ENCODE measurements at regions not wholly inside any gene's neighbourhood (a gene's known extent, or its start where the extent isn't known, plus 50 kb on each side); places are given as distances from the start of the nearest gene placed in this dataset.

DNA sequence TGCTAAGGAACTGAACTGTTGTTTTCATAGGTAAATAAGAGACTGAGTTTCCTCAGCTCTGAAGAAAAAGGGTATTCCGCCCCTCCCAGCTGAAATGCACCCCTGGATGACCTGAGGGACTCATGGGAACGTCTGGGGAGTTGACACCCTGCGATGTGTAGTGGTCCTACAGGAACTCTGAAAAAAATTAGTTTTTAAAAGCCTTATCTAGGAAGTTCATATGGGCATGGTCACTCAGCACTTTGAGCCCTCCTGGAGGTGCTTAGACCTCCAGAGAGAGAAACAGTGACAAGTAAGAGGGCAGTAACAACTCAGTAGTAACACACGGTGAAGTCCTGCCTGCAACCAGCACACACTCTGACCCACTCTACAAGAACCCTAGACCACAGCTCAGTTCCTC is 91.2 kb upstream of the CNOT2 start:
- no peaks in the 10 kb centered on the region for H3K36me3 ChIP-seq
- no peaks in the 10 kb centered on the region for H3K4me1 ChIP-seq (replicated peaks)
- no peak for DNase-seq (ENCODE audit: low read depth in 1 of 2, low spot score in 2 of 2)
- no peak overlapping the region for H3K27ac ChIP-seq
- H3K27me3 ChIP-seq (replicated peaks), result no peaks in the 10 kb centered on the region
- no peak overlapping the region for H3K4me3 ChIP-seq
- H3K9me3 ChIP-seq (replicated peaks), result no peaks in the 10 kb centered on the region; the same call in 1 of the 2 replicates

GRCh38 chr12:70154087-70154638 is 89.1 kb upstream of the CNOT2 start:
- Histone ChIP-seq H3K27me3 (replicated peaks) (no peaks in the 10 kb centered on the region), H3K27ac (no peak overlapping the region), H3K4me3 (no peak overlapping the region), H3K36me3 (no peaks in the 10 kb centered on the region), H3K9me3 (replicated peaks) (no peaks in the 10 kb centered on the region; the same call in 1 of the 2 replicates), H3K4me1 (replicated peaks) (no peaks in the 10 kb centered on the region)
- no peak for DNase-seq (ENCODE audit: low read depth in 1 of 2, low spot score in 2 of 2)

- Histone ChIP-seq H3K36me3 (no peaks in the 10 kb centered on the region), H3K9me3 (replicated peaks) (no peaks in the 10 kb centered on the region; the same call in 1 of the 2 replicates), H3K4me1 (replicated peaks) (no peaks in the 10 kb centered on the region), H3K27ac (no peak overlapping the region), H3K27me3 (replicated peaks) (no peaks in the 10 kb centered on the region), H3K4me3 (no peak overlapping the region)
- no peak for DNase-seq (ENCODE audit: low read depth in 1 of 2, low spot score in 2 of 2)
Observed at GRCh38 chr12:70154960-70155589, 88.2 kb upstream of the CNOT2 start.

DNA sequence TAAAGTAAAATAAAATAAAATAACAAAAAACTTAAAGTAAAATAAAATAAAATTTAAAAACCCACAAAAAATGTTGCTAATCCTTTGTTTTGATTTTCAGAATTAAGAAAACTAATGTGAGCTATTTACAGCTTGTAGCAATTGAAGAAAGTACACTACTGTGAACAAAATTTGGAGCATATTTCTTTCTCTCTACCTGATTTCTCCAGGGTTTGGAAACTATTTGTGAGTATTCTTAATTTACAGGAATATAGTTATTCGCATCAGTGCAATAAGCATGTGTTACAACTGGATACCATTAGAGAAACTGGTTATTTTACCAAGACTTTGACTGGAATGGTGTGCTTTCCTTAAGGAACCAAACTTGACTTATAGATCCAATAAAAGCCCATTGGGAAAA is 86.1 kb upstream of the CNOT2 start:
- DNase-seq (ENCODE audit: low read depth in 1 of 2, low spot score in 2 of 2), result no peak
- no peaks in the 10 kb centered on the region; the same call in 1 of the 2 replicates for H3K9me3 ChIP-seq (replicated peaks)
- H3K4me3 ChIP-seq, result no peak overlapping the region
- H3K27ac ChIP-seq, result no peak overlapping the region
- no peaks in the 10 kb centered on the region for H3K36me3 ChIP-seq
- H3K27me3 ChIP-seq (replicated peaks), result no peaks in the 10 kb centered on the region
- H3K4me1 ChIP-seq (replicated peaks), result no peaks in the 10 kb centered on the region

DNA sequence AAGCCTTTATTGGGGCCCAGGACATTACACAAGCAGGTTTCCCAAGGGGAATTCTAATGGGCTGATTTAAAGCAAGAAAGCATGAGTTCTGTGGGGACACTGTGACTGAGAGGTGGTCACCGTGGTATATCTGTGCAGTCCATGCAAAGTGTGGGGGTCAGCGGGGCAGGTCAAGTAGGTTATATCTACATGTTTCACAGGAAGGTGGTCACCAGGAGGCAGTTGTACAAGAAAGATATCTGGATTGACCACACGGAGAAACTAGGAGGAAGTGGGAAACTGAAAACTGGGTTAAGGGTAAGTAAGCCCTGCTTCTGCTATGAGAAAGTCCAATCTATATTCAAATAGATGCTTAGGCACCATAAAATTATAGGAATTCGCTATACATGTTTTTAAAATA is 77.8 kb upstream of the CNOT2 start:
- DNase-seq (ENCODE audit: low read depth in 1 of 2, low spot score in 2 of 2), result no peak
- Histone ChIP-seq H3K4me1 (replicated peaks) (no peaks in the 10 kb centered on the region), H3K4me3 (no peak overlapping the region), H3K9me3 (replicated peaks) (no peaks in the 10 kb centered on the region; the same call in 1 of the 2 replicates), H3K27me3 (replicated peaks) (no peaks in the 10 kb centered on the region), H3K27ac (no peak overlapping the region), H3K36me3 (no peaks in the 10 kb centered on the region)

GRCh38 chr12:70176290-70176689 is 66.9 kb upstream of the CNOT2 start:
- Histone ChIP-seq H3K27me3 (replicated peaks) (no peaks in the 10 kb centered on the region), H3K9me3 (replicated peaks) (no peaks in the 10 kb centered on the region), H3K4me3 (no peak overlapping the region), H3K36me3 (no peaks in the 10 kb centered on the region), H3K4me1 (replicated peaks) (no peaks in the 10 kb centered on the region), H3K27ac (no peak overlapping the region)
- DNase-seq (ENCODE audit: low read depth in 1 of 2, low spot score in 2 of 2), result no peak

GRCh38 chr12:70177631-70178030 is 65.6 kb upstream of the CNOT2 start:
- Histone ChIP-seq H3K4me1 (replicated peaks) (no peaks in the 10 kb centered on the region), H3K4me3 (no peak overlapping the region), H3K27me3 (replicated peaks) (no peaks in the 10 kb centered on the region), H3K36me3 (no peaks in the 10 kb centered on the region), H3K9me3 (replicated peaks) (no peaks in the 10 kb centered on the region), H3K27ac (no peak overlapping the region)
- DNase-seq (ENCODE audit: low read depth in 1 of 2, low spot score in 2 of 2), result no peak

DNA sequence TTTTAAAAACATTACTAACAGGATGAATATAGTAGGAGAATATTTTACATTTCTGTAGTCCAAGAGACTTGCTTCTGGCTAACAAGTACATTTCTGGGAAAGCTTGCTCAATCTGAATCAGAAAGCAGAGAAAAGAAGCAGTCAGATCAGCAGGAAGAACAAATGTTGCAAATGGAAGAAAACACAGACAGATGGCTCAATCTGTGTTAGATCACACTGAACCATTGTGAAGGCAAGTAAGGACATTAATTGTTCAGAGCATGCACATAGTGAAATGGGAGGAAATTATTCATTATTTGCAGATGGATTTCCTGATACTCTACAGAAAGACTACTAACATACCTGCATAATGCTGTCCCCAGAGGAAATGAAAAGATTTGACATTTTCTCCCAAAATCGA is 65.2 kb upstream of the CNOT2 start:
- no peak overlapping the region for H3K4me3 ChIP-seq

GRCh38 chr12:70180130-70180529 is 63.1 kb upstream of the CNOT2 start:
- H3K27me3 ChIP-seq (replicated peaks), result no peaks in the 10 kb centered on the region
- no peak overlapping the region for H3K27ac ChIP-seq
- H3K4me3 ChIP-seq, result no peak overlapping the region
- DNase-seq (ENCODE audit: low read depth in 1 of 2, low spot score in 2 of 2), result no peak
- H3K9me3 ChIP-seq (replicated peaks), result no peaks in the 10 kb centered on the region
- H3K4me1 ChIP-seq (replicated peaks), result no peaks in the 10 kb centered on the region
- H3K36me3 ChIP-seq, result no peaks in the 10 kb centered on the region

More for the DNA sequence above, 65.2 kb upstream of the CNOT2 start:
- H3K27me3 ChIP-seq (replicated peaks), result no peaks in the 10 kb centered on the region
- no peaks in the 10 kb centered on the region for H3K9me3 ChIP-seq (replicated peaks)
- no peak for DNase-seq (ENCODE audit: low read depth in 1 of 2, low spot score in 2 of 2)
- no peak overlapping the region for H3K27ac ChIP-seq
- no peaks in the 10 kb centered on the region for H3K4me1 ChIP-seq (replicated peaks)
- no peaks in the 10 kb centered on the region for H3K36me3 ChIP-seq

DNA sequence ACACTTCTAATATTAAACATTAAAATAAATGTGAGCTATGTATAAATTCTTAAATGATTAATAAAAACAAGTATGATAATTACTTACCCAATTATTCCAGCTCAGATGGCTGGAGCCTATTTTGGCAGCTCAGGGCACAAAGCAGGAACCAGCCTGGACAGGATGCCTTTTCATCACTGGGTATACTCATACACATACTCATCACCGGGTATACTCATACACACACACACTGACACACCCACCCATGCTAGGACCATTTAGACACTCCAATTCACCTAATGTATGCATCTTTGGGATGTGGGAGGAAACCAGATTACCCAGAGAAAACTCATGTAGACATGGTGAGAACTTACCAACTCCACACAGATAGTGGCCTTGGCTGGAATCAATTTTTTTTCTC is 57.9 kb upstream of the CNOT2 start:
- Histone ChIP-seq H3K27me3 (replicated peaks) (no peaks in the 10 kb centered on the region), H3K4me3 (no peak overlapping the region), H3K9me3 (replicated peaks) (no peaks in the 10 kb centered on the region), H3K27ac (no peak overlapping the region), H3K36me3 (no peaks in the 10 kb centered on the region), H3K4me1 (replicated peaks) (no peaks in the 10 kb centered on the region)
- no peak for DNase-seq (ENCODE audit: low read depth in 1 of 2, low spot score in 2 of 2)

- Histone ChIP-seq H3K4me1 (replicated peaks) (no peaks in the 10 kb centered on the region), H3K4me3 (no peak overlapping the region), H3K27ac (no peak overlapping the region), H3K36me3 (no peaks in the 10 kb centered on the region), H3K9me3 (replicated peaks) (no peaks in the 10 kb centered on the region), H3K27me3 (replicated peaks) (no peaks in the 10 kb centered on the region)
- DNase-seq (ENCODE audit: low read depth in 1 of 2, low spot score in 2 of 2), result no peak
Observed at GRCh38 chr12:70186436-70186835, 56.8 kb upstream of the CNOT2 start.

DNA sequence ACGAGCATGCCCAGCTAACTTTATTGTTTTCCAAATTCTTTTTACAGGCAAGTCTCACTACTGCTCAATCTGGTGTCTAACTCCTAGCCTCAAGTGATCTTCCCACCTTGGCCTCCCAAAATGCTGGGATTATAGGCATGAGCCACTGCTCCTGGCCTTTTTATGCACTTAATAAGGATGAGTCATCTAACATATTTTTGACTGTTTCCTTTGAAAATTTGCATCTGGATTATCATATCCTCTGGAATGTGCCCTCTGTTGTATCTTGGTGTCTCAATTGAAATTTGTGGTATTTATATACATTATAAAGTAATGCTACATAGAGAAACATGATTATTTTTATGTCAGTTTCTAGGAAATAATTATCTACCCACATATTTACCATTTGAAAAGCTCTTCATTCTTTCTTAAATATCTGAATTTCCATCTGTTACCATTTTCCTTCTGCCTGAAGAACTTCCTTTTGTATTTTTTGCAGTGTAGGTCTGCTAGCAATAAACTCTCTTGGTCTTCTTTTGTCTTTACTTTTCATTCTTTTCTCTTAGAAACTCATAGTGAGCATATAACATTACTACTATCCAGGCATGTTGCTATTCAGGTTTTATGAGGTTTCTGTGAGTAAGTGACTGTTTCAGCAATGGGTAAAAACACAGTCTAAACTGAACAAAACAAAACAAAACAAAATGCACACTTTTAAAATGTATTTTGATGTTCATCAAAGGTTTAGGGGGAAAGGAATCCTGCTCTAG is 52.8 kb upstream of the CNOT2 start:
- Histone ChIP-seq H3K9me3 (replicated peaks) (no peaks in the 10 kb centered on the region), H3K27ac (no peak overlapping the region), H3K4me1 (replicated peaks) (no peaks in the 10 kb centered on the region), H3K4me3 (no peak overlapping the region), H3K36me3 (no peaks in the 10 kb centered on the region), H3K27me3 (replicated peaks) (no peaks in the 10 kb centered on the region)
- no peak for DNase-seq (ENCODE audit: low read depth in 1 of 2, low spot score in 2 of 2)

Data from SJSA1 (cell line).